WTC11 (cell line): ENCODE measurements at regions not wholly inside any gene's neighbourhood (a gene's known extent, or its start where the extent isn't known, plus 50 kb on each side); places are given as distances from the start of the nearest gene placed in this dataset.

ENCODE experiments used
- ATAC-seq: fragments of 200-7000 bp; cut with Tn5 transposase; 2 replicates; pipeline ENCODE4 v1.10.0; 2021; ENCODE audit warnings: mild to moderate bottlenecking, moderate library complexity
- CTCF ChIA-PET: fragments of 300-600 bp; sonication (Branson Sonifier 250); formaldehyde crosslinking; loops from one replicate; lab custom pipeline; 2021; ENCODE audit warnings: antibody characterized with exemption; lab: Charles Lee
- POLR2A ChIA-PET: fragments of 350-600 bp; sonication (Branson Sonifier 250); formaldehyde crosslinking; loops from one replicate; lab custom pipeline; 2021; ENCODE audit warnings: antibody characterized with exemption; lab: Charles Lee
- DNase-seq: peaks from one replicate; pipeline ENCODE4 v3.0.0; 2021; ENCODE audit warnings: low spot score
- H3K27ac Mint-ChIP-seq: 2 replicates; pipeline ENCODE4 v1.8.0; 2021; ENCODE audit warnings: mixed read lengths
- H3K27me3 Mint-ChIP-seq: 2 replicates; pipeline ENCODE4 v1.8.0; 2021; ENCODE audit warnings: low read depth, mild to moderate bottlenecking, moderate library complexity, mixed read lengths
- H3K36me3 Mint-ChIP-seq: 2 replicates; pipeline ENCODE4 v1.8.0; 2021; ENCODE audit warnings: mixed read lengths
- H3K4me1 Mint-ChIP-seq: 2 replicates; pipeline ENCODE4 v1.8.0; 2022; ENCODE audit warnings: mixed read lengths
- H3K4me3 Mint-ChIP-seq: 2 replicates; pipeline ENCODE4 v1.8.0; 2021; ENCODE audit warnings: mild to moderate bottlenecking, moderate library complexity, mixed read lengths
- H3K9me3 Mint-ChIP-seq: 2 replicates; pipeline ENCODE4 v1.8.0; 2021; ENCODE audit warnings: mixed read lengths
- AR ChIP-seq: fragments of 250-450 bp; sonication (Bioruptor Pico); IDR thresholded peaks from 2 replicates; pipeline ENCODE4 v1.9.0; 2021; ENCODE audit warnings: mild to moderate bottlenecking
- CBFB ChIP-seq: sonication (generic); formaldehyde crosslinking; IDR thresholded peaks from 2 replicates; pipeline ENCODE4 v1.8.1; 2022; ENCODE audit warnings: mild to moderate bottlenecking, low read depth, missing genetic modification reagents
- CREB1 ChIP-seq: sonication (generic); formaldehyde crosslinking; IDR thresholded peaks from 2 replicates; pipeline ENCODE4 v1.8.0; 2023; ENCODE audit warnings: mild to moderate bottlenecking, missing genetic modification reagents
- CREM ChIP-seq: sonication (generic); formaldehyde crosslinking; IDR thresholded peaks from 2 replicates; pipeline ENCODE4 v1.8.1; 2022; ENCODE audit warnings: mild to moderate bottlenecking, missing genetic modification reagents, moderate library complexity
- E2F1 ChIP-seq: sonication (generic); formaldehyde crosslinking; IDR thresholded peaks from 2 replicates; pipeline ENCODE4 v1.8.0; 2022; ENCODE audit warnings: mild to moderate bottlenecking, missing genetic modification reagents
- E2F4 ChIP-seq: sonication (generic); formaldehyde crosslinking; IDR thresholded peaks from 2 replicates; pipeline ENCODE4 v1.8.1; 2022; ENCODE audit warnings: low read depth, mild to moderate bottlenecking, moderate library complexity, missing genetic modification reagents, borderline replicate concordance
- E2F5 ChIP-seq: sonication (generic); formaldehyde crosslinking; IDR thresholded peaks from 2 replicates; pipeline ENCODE4 v1.8.1; 2022; ENCODE audit warnings: mild to moderate bottlenecking, moderate library complexity, missing genetic modification reagents
- ETV6 ChIP-seq: sonication (generic); formaldehyde crosslinking; IDR thresholded peaks from 2 replicates; pipeline ENCODE4 v1.8.1; 2022; ENCODE audit warnings: mild to moderate bottlenecking, missing genetic modification reagents
- FOXP4 ChIP-seq: sonication (generic); formaldehyde crosslinking; IDR thresholded peaks from 2 replicates; pipeline ENCODE4 v1.8.0; 2022; ENCODE audit warnings: mild to moderate bottlenecking, missing genetic modification reagents
- GTF2I ChIP-seq: fragments of 250-450 bp; sonication (Bioruptor Pico); conservative IDR thresholded peaks from 2 replicates; pipeline ENCODE4 v1.4.0; 2021; ENCODE audit warnings: mild to moderate bottlenecking
- IRF2 ChIP-seq: sonication (generic); formaldehyde crosslinking; IDR thresholded peaks from 2 replicates; pipeline ENCODE4 v1.8.0; 2022; ENCODE audit warnings: low read depth, missing genetic modification reagents, borderline replicate concordance
- PRRX2 ChIP-seq: fragments of 250-450 bp; sonication (Bioruptor Pico); IDR thresholded peaks from 2 replicates; pipeline ENCODE4 v1.8.0; 2021; ENCODE audit warnings: mild to moderate bottlenecking
- SMAD3 ChIP-seq: sonication (generic); formaldehyde crosslinking; IDR thresholded peaks from 2 replicates; pipeline ENCODE4 v1.8.0; 2022; ENCODE audit warnings: missing genetic modification reagents, mild to moderate bottlenecking, borderline replicate concordance
- SMAD4 ChIP-seq: sonication (generic); formaldehyde crosslinking; IDR thresholded peaks from 2 replicates; pipeline ENCODE4 v1.8.0; 2022; ENCODE audit warnings: mild to moderate bottlenecking, missing genetic modification reagents
- SP1 ChIP-seq: sonication (generic); formaldehyde crosslinking; conservative IDR thresholded peaks from 2 replicates; pipeline ENCODE4 v1.8.1; 2022; ENCODE audit warnings: missing genetic modification reagents
- ZBTB21 ChIP-seq: sonication (generic); formaldehyde crosslinking; IDR thresholded peaks from 2 replicates; pipeline ENCODE4 v1.8.1; 2023; ENCODE audit warnings: mild to moderate bottlenecking, missing genetic modification reagents, borderline replicate concordance
- ZNF532 ChIP-seq: fragments of 250-450 bp; sonication (Bioruptor Pico); IDR thresholded peaks from 2 replicates; pipeline ENCODE4 v1.9.0; 2021; ENCODE audit warnings: mild to moderate bottlenecking, borderline replicate concordance

- H3K4me3 Mint-ChIP-seq = no peak overlapping the region
- DNase-seq = no peak
- peaks cover 6% of the 10 kb centered on the region for H3K27me3 Mint-ChIP-seq
- peaks cover 6% of the 10 kb centered on the region; the same call in 1 of the 2 replicates for H3K9me3 Mint-ChIP-seq
- peaks cover 45% of the 10 kb centered on the region for H3K4me1 Mint-ChIP-seq
- no peak overlapping the region for H3K27ac Mint-ChIP-seq
- ATAC-seq = no peak
- ChIA-PET CTCF (no interaction called here), POLR2A (no interaction called here)
- no peak for TF ChIP-seq AR (CRISPR knock-in tag)
- no peak for TF ChIP-seq ZBTB21 (CRISPR knock-in tag)
- TF ChIP-seq CREM (CRISPR knock-in tag) = no peak
- TF ChIP-seq E2F5 (CRISPR knock-in tag) = no peak
- TF ChIP-seq SMAD4 = no peak
- no peak for TF ChIP-seq ETV6
- no peak for TF ChIP-seq FOXP4 (CRISPR knock-in tag)
- TF ChIP-seq PRRX2 (CRISPR knock-in tag) = no peak
- TF ChIP-seq ZNF532 (CRISPR knock-in tag) = no peak
- TF ChIP-seq SP1 (CRISPR knock-in tag) = no peak
- TF ChIP-seq SMAD3 (CRISPR knock-in tag) = no peak
- TF ChIP-seq E2F4 (CRISPR knock-in tag) = no peak
- no peak for TF ChIP-seq CBFB (CRISPR knock-in tag)
- no peak for TF ChIP-seq IRF2 (CRISPR knock-in tag)
- TF ChIP-seq E2F1 (CRISPR knock-in tag) = no peak
- TF ChIP-seq GTF2I (CRISPR knock-in tag) = no peak
- no peak for TF ChIP-seq CREB1
- H3K36me3 Mint-ChIP-seq = no peaks in the 10 kb centered on the region
Observed at GRCh38 chr1:234927971-234928640, 200.5 kb downstream of the TOMM20 start.
